ENCODE measurements at regions not wholly inside any gene's neighbourhood (a gene's known extent, or its start where the extent isn't known, plus 50 kb on each side); places are given as distances from the start of the nearest gene placed in this dataset.

DNA sequence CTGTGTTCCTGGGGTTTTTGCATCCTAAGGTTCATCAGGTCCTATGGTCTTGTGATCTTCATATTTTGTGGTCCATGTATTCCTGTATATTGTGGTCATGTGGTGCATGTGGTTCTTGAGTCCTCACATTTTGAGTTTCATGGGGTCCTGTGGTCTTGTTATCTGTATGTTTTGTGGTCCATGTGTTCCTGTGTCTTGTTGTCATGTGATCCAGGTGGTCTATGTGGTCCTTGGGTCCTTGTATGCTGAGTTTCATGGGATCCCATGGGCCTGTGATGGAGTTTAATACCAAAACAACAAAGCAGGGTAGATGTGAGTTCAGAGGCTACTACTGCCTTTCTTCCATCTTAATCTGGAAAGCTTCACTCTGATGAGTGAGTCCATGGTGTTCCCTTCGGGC is 166.4 kb downstream of the TMEM18 start:
- no peak for DNase-seq (ENCODE audit: low read depth in 2 of 2)

DNA sequence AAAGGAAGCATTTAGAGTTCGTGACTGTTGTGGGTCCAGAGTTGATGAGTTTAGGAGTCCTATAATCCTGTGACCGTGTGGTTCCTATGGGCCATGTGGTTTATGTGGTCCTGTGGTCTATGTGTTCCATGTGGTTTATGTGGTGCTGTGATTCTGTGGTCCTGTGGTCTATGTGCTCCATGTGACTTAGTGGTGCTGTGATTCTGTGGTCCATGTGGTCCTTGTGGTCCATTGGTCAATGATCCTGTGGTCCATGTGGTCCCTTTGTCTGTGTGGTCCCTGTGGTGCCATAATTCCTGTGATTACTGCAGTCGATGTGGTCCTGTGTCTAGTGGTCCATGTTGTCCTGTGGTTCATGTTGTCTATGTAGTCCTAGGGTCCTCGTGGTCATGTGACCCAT is 167.3 kb downstream of the TMEM18 start:
- no peak for DNase-seq (ENCODE audit: low read depth in 2 of 2)

DNA sequence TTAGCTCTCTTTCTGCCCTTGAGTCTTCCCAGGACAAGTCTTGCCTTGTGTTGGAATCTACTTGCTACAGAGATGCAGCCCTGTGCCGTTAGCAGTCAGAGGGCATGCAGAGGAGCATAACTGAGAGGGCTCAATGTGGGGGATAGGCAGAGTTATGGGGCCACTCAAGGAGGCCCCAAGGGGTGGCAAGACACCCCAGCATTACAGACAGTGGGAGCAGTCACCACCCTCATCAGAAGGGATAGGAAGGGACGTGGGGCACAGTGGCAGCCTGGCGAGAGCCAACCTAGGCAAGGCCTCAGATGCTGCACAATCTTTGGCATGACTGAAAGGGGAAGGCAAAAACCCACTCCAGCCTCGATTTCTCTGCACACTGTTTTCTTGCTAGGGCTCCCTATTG is 169.1 kb downstream of the TMEM18 start:
- DNase-seq (ENCODE audit: low read depth in 2 of 2): no peak

DNA sequence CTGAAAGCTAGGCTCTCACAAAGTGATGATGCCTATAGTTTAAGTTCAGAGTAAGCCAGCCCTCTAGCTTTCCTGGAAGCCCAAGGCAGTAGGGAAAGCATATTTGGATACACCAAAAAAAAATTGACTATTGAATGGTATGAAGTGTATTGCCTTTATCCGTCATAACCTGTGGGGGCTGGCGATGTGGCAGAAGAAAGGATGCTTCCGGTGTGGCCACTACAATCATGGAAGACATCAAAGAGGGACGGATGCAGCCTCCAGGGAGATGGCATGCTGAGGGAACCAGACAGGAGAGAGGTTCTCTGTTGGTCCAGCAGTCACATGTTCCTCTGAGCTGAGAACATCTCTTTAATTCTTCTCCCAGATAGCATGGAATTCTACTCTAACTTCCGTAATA is 170.3 kb downstream of the TMEM18 start:
- DNase-seq (ENCODE audit: low read depth in 2 of 2): no peak

DNA sequence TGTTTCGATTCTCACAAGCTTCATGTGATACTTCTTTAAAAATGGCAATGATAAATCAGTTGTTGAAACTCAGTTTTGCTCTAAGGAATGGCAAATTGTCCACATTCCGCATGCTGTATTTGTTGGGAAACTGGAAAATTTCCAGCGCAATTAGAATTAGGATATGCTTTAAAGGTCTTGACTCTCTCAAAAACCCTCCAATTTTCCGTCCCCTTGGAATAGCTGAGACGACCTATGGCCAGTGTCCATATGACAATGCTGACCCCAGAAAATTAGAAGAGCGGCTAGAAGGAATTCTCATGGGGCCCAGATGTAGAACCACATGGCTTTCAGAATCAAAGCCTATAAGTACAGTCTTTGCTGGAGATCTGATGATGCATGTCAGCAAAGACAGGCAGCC is 170.8 kb downstream of the TMEM18 start:
- DNase-seq (ENCODE audit: low read depth in 2 of 2): no peak

DNA sequence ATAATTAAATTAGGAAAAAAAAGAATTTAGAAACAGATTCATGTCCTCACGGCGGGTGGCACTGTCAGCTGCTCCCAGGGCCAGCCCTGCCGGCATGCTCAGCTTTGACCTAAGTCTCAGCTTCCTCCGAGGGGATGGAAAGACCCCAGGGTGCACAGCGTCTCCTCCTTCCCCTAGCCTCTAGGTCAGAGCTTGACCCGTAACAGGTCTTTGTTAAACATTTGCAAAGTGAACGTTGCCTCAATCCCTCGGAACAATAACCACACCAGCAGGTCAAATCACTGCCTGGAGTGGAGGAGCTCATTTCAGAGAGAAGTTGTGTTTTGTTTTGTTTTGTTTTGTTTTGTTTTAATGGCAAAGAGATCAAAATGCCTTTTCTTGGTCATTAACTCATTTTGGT is 171.3 kb downstream of the TMEM18 start:
- no peak for DNase-seq (ENCODE audit: low read depth in 2 of 2)

DNA sequence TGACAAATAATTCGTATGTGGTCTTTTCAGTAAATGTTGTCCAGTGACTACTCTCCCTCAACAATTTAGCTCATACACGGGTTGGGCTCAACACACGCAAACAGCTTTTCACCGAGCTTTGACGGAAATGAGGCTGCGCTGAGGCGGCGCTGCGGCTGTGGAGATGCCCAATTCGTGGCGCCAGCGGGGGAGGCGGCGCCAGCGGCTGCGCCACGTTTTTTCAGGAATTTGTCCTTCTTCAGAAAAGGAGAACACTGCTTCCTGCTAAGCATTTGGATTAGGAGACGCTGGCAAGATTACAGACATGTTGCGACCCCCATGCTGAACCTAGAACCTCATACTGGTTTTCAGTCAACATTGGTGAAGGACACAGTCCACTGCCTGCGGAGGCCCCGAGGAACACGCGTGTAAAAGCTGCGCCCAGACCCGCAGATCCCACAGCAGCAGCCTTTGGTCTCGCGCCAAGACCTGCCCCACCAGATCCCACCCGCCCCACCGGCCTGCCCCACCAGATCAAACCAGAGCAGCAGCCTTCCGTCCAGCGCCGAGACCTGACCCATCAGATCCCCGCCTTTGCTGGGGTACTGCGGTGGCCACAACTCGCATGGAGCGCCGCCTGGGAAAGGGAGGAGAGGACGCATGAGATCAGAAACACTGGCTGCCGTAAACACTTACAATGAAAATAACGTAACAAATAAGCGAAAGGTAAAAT is 173.8 kb downstream of the TMEM18 start:
- DNase-seq (ENCODE audit: low read depth in 2 of 2): no peak

DNA sequence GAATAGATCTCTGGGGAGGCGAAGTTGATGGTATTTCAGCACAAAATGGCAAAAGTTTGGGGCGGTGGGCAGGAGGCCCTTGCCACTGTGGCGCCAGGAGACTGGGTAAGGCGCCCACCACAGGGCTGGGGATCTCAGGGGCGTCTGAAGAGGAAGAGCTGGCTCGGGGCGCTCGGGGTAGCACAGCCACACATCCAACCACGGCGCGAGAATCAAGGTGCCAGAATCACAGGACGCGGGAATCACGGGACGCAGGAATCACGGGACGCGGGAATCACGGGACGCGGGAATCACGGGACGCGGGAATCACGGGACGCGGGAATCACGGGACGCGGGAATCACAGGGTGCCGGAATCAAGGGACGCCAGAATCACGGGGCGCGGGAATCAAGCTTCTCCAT is 174.4 kb downstream of the TMEM18 start:
- DNase-seq (ENCODE audit: low read depth in 2 of 2): no peak

DNA sequence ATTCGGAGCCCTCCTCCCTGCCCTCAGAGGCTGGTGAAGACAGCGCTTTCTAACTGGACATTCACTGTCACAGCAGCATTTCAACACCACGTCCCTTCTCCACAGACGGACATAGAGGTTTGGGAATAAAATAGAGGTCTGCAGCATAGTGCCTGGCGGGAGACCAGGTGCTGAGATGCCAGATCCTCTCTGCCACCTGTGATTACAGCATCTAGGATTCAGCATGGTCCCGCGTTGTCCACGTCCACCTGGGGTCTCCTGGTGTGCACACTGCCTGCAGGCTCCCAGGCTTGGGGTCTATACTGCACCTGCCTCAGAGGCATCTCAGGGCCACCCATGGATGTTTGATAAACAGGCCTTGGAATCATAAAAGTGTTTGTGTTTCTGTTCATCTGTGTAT is 175.5 kb downstream of the TMEM18 start:
- DNase-seq (ENCODE audit: low read depth in 2 of 2): no peak

DNA sequence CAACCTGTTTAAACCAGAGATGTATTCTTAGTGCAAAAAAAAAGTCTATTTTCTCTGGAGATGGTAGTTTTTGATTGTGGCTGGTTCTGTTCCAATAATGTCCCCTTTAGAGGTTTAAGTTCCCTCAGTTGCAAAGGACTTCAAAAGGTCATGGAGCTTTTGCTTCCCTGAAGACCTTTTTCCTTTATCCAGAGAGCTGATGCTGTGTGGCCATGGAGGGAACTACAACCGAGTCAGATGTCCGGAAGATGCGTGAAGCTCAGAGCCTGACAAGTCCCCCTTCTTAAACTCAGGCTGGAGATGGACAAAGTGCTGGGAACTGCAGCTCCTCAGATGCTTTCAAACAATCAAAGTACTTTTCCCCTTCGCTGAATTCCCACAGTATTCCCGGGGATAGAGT is 176.1 kb downstream of the TMEM18 start:
- DNase-seq (ENCODE audit: low read depth in 2 of 2): no peak

DNA sequence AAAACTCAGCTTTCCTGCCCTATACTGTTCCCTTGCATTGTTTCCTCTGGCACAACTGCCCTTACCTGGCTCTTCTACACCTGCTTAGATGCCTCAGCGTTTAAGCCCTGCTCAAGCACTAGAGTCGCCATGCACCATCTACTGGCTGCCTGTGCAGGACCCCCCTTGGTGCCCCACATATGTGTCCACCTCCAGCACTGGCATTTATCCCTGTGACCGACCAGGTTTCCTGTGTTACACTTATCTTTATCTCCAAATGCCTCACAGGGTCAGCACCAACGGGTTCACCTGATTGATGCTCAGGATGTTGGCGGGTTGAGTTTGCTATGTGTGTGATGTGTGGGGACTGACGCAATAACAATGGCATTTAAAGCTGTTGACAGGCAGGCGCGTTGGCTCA is 177.5 kb downstream of the TMEM18 start:
- no peak for DNase-seq (ENCODE audit: low read depth in 2 of 2)

DNA sequence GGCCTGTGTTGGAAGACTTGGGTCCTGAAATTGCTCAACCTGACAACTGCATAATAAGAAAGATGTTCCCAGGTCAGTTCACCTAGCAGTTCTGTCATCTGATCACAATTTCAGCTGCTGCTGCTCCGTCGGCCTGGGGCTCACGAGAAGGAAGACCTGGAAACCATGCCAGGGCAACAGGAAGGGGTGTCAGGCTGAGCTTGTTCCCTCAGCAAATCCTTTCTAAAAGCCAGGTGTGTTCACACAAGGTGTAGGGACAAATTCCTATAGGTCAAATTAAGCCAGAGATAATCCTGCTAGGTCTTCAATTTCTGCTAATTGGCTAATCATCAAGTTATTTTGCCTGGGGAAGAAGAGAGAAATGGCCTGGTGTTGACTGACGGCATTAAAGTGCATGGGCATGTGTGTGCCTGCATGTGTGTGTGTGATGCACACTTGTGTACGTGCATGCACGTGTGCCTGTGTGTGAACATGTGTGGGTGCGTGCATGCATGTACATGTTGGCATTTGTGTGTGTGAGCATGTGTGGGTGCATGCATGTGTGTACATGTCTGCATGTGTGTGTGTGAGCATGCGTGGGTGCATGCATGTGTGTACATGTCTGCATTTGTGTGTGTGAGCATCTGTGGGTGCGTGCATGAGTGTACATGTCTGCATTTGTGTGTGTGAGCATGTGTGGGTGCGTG is 178.6 kb downstream of the TMEM18 start:
- DNase-seq (ENCODE audit: low read depth in 2 of 2): no peak

DNA sequence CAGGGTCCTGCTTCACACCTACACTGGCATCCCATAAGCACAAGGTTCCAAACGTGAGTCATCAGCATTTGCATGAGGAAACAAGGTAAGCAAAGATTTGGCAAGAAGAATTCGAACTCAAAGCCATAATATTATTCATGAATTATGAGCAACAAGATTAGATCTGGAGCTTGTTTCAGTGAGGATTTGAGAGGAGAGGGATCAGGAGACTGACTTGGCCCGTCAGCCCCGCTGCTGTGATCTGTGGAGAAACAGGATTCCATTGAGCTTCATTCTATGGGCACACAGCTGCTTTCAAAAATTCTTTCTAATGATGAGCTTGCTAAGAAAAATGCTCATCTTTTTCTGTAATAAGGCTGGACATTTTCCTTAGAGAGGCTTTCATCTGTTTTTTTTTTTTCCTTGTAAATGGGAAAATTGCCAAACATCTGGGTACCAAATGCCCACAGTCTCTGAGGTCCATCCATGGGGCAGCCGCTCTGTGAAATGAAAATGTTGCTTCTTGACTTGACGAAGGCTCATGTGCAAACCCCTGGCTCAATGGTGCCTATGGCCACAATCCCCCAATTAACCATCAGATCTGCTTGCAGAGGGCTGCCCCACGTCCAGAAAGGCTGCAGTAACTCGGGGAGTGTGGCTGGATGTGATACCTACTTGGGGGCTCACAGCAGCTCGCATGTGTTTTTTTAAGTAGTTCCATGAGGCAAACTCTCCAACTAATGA is 179.3 kb downstream of the TMEM18 start:
- no peak for DNase-seq (ENCODE audit: low read depth in 2 of 2)

DNA sequence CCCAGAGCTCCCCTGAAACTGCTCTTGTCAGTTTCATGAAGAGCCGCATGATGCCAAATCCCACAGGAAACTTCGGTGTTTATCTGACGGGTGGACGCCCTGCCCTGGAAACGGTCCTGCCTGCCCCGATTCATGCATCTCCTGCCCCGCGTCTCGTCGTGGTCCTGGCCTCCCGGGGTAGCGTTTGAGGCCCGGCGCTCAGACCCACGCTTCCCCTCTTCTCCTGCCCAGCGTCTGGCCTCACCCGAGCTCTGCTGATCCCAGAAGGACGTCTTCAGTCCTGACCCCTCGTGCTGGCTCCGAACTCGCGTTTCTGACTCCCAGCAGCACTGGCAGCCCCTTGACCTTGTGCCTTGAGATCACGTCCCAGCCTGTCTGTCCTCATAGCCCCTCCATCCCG is 180.5 kb downstream of the TMEM18 start:
- DNase-seq (ENCODE audit: low read depth in 2 of 2): no peak

DNA sequence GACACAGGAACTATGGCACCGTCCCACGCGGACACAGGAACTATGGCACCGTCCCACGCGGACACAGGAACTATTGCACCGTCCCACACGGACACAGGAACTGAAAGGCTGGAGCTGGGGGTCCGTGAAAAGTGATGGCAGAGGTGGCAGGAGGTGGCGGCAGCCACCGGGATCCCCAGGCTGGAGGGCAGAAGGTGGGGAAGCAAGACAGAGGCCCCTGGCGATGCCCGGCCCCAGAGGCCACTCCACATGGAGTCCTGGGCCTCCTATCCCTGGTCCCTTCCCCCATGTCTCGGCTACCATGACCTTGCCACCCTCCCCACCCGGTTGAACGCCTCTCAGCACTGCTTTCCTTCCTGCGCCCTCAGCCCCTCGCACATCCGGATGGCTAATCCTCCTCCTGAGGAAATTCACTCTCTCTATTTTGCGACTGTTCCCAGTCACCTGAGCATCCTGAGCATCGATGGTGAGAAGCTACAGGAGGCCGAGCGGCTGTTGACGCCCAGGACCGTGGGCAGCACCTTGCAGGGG is 181.4 kb downstream of the TMEM18 start:
- DNase-seq (ENCODE audit: low read depth in 2 of 2): no peak

DNA sequence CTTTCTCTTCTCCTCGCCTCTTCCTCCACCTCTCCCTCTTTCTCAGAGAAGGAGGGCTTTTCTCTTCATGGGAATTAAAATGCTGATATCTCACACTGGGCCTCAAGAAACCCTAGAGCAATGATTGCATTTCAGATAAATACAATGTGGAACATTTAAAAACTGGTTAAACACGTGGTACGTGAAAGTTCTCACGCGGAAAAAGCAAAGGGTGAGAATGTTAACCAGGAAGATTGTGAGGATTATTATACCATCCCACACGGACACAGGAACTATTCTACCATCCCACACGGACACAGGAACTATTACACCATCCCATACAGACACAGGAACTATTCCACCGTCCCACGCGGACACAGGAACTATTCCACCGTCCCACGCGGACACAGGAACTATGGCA is 182.4 kb downstream of the TMEM18 start:
- DNase-seq (ENCODE audit: low read depth in 2 of 2): no peak

DNA sequence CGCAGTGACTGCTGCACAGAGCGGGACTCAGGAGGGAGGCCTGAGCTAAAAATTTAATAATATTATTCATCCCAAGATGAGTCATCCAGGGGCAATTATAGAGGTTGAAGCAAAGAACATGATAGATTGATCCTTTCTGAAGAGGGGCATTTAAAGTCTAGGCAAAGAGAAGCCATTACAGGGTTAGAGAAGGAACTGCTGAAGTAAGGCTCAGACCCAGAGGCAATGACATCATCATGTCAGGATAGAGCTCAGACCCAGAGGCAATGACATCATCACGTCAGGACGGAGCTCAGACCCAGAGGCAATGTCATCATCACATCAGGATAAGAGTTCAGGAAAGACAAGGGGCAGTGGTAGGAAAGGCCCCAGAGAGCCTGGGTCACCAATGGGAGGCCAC is 184.0 kb downstream of the TMEM18 start:
- DNase-seq (ENCODE audit: low read depth in 2 of 2): no peak

DNA sequence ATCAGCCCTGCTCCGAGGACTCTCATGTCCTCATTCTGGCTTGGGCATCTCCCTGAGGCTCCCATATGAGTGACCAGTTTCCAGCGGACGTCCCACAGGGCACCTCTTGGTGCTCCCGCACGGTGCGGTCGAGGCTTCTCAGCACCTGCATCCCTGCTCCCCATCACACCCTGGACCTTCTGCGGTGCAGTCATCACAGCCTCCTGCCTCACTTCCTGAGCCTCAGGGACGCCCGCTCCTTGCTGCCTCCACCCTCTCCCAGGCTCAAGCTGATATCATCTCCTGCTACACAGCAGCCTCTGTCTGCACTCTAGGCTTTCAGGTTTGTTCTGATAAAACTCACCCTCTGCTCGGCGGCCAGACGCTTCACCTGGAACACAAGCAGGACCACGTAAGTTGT is 185.0 kb downstream of the TMEM18 start:
- no peak for DNase-seq (ENCODE audit: low read depth in 2 of 2)

DNA sequence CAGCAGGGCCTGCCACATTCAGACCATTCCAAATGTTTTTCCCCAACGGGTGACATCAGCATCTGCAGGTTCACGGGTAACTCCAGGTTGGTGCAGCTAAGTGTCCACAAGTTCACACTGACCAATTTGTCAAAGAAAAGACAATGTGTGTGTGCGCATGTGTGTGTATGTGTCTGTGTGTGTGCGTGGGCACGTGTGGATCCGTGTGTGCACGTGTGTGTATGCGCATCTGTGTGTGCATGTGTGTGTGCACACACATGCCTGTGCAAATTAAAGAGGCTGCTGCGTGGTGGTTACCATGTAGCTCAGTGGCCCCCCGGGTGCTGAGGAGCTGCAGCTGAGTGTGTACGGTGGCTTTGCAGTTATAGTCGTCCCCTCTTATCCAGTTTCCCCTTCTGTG is 187.4 kb downstream of the TMEM18 start:
- DNase-seq (ENCODE audit: low read depth in 2 of 2): no peak

DNA sequence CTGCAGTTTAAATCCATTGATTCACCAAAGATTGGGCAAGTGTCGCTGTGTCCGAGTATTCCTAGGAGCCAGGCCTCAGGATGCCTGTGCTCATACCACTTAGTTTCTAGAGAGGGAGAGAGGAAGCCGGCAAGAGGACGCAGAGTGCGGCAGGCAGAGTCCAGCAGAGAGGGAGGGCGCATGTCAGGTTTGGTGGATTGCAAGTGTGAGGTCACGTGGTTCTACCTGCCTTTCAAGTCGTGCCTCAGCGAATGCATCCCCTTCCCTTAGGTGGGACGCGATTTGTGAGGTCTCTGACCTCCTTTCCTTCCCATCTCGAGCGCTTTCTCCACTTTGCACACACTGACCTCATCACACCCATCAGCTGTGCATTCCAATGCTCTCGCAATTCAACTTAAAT is 188.1 kb downstream of the TMEM18 start:
- no peak for DNase-seq (ENCODE audit: low read depth in 2 of 2)

DNA sequence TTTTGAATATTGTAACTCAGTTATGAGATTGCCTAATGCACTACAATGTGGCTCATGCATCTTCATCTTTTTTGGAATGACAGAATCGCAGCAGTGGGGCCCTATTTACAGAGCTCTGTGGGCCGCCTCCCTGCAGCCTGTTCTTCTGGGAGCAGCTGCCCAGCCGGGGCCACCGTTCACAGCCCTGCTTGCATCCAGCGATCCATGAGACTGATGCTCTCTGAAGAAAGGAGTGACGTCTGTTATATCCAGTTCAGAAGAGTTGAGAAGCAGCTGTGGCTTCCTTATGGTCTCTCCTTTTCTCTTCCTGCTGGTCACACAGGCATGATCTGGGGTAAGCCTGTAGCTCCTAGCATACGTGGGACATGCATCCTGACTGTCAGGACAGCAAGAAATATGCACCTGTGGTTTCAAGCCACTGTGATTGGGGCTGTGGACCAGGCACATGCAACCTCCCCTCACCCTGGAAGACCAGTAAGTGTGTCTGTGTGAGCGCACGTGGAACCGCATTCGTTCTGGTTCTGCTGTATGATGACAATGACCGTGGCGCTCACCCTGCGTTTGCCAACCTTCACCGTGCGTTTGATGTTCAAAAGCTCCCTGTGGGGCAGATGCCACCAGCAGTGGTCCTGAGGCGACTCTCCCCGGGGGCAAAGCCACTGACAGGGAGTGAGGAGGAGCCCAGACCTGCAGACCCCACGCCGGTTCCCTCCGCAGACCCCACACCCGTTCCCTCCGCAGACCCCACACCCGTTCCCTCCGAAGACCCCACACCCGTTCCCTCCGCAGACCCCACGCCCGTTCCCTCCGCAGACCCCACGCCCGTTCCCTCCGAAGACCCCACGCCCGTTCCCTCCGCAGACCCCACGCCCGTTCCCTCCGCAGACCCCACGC is 189.8 kb downstream of the TMEM18 start:
- DNase-seq (ENCODE audit: low read depth in 2 of 2): no peak

DNA sequence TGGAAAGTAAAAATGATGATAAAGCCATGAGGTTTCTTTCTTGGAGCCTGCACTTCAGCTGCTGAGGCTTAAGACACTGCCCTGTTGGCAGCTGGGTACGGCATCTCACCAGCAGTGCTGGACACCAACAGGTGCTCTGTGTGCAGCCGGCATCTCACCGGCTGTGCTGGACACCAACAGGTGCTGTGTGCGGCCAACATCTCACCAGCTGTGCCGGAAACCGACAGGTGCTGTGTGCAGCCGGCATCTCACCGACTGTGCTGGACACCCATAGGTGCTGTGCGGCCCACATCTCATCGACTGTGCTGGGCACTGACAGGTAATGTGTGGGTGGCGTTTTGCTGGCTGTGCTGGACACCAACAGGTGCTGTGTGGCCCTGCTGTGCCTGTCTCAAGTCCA is 190.8 kb downstream of the TMEM18 start:
- DNase-seq (ENCODE audit: low read depth in 2 of 2): no peak
